ENCODE measurements at regions not wholly inside any gene's neighbourhood (a gene's known extent, or its start where the extent isn't known, plus 50 kb on each side); places are given as distances from the start of the nearest gene placed in this dataset.

GRCh38 chr11:88410656-88411055, 73.1 kb upstream of the CTSC start:
- TF ChIP-seq ZBTB33 (IDR thresholded peaks at IDR 0.05; ENCODE audit: extremely low read depth, insufficient replicate concordance, low read length) (no peak), CTCF (IDR thresholded peaks at IDR 0.05 in 2 of 3, conservative IDR thresholded peaks at IDR 0.05 in 1 of 3; ENCODE audit: borderline replicate concordance in 1 of 3, insufficient read depth in 1 of 3, low read depth in 2 of 3, low read length in 2 of 3) (no peak), EGR1 (IDR thresholded peaks at IDR 0.05; ENCODE audit: low read depth) (no peak), POLR2AphosphoS5 (IDR thresholded peaks at IDR 0.05; ENCODE audit: low read depth, low read length) (no peak), RAD21 (IDR thresholded peaks at IDR 0.05; ENCODE audit: low read depth) (no peak), POLR2A (IDR thresholded peaks at IDR 0.05; ENCODE audit: borderline replicate concordance, extremely low read depth, insufficient read depth, insufficient read length) (no peak), EZH2 (IDR thresholded peaks at IDR 0.05) (no peak), MAX (IDR thresholded peaks at IDR 0.05) (no peak), ZNF274 (IDR thresholded peaks at IDR 0.05; ENCODE audit: low read depth, low read length) (no peak)

Measured in HCT116 (cell line).